Spleen (tissue), 7 donors: ENCODE measurements at regions not wholly inside any gene's neighbourhood (a gene's known extent, or its start where the extent isn't known, plus 50 kb on each side); places are given as distances from the start of the nearest gene placed in this dataset.

Source experiments
- POLR2A ChIP-seq, 3 donors: fragments of 450-650 bp; IDR thresholded peaks; one replicate each; pipeline ENCODE4 v1.5.1; 2017; ENCODE audit warnings: antibody characterized with exemption in 3 of 3, mild to moderate bottlenecking in 1 of 3
- POLR2AphosphoS5 ChIP-seq, 3 donors: sonication (generic); formaldehyde crosslinking; IDR thresholded peaks; one replicate each; pipeline ENCODE4 v1.5.1; 2017; ENCODE audit warnings: antibody characterized with exemption in 3 of 3
- TF ChIP-seq, protein P1 (sequence below), 11 experiments: fragments of 200-600 bp in 7 of 11; fragments of 450-650 bp in 4 of 11; sonication (generic) in 4 of 11; IDR thresholded peaks in 8 of 11; conservative IDR thresholded peaks in 3 of 11; 1 replicate in 7 of 11; 2 replicates in 4 of 11; pipeline versions ENCODE4 v1.4.0 to v1.8.0; 2016 to 2021; ENCODE audit warnings: antibody characterized with exemption in 11 of 11, inconsistent platforms in 4 of 11, mild to moderate bottlenecking in 1 of 11
- donor health status: DM: no; HTN: no; CAD: no; lungs with moderate emphysema.
- donor health status: DM: no; HTN: no; CAD: no.
- donor health status: DM: no; HTN: no; CAD: no.

DNA sequence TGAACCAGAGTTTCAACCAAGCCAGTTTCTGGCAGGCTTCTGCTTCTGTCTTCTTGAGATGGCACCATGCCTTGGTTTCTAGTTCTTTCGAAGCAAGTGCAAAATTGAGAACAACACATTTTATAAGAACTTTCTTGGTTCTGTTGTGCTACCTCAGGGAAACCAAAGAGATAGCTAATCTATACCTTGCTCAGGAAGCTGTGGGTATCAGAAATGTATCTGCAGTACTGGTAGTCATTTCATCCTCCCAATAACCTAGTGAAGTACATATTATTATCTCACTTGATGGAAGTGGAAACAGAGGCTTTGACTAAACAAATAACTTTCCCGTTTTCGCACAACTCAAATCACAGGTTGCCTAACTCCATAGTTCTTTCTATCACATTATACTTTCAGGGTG lies 246.6 kb downstream of the ENC1 start:
- TF ChIP-seq, protein P1, sequence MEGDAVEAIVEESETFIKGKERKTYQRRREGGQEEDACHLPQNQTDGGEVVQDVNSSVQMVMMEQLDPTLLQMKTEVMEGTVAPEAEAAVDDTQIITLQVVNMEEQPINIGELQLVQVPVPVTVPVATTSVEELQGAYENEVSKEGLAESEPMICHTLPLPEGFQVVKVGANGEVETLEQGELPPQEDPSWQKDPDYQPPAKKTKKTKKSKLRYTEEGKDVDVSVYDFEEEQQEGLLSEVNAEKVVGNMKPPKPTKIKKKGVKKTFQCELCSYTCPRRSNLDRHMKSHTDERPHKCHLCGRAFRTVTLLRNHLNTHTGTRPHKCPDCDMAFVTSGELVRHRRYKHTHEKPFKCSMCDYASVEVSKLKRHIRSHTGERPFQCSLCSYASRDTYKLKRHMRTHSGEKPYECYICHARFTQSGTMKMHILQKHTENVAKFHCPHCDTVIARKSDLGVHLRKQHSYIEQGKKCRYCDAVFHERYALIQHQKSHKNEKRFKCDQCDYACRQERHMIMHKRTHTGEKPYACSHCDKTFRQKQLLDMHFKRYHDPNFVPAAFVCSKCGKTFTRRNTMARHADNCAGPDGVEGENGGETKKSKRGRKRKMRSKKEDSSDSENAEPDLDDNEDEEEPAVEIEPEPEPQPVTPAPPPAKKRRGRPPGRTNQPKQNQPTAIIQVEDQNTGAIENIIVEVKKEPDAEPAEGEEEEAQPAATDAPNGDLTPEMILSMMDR (IDR thresholded peaks at IDR 0.05 in 8 of 11, conservative IDR thresholded peaks at IDR 0.05 in 3 of 11) = no peak
- TF ChIP-seq POLR2AphosphoS5 (IDR thresholded peaks at IDR 0.05) = no peak
- no peak for TF ChIP-seq POLR2A (IDR thresholded peaks at IDR 0.05)
